ENCODE measurements at regions not wholly inside any gene's neighbourhood (a gene's known extent, or its start where the extent isn't known, plus 50 kb on each side); places are given as distances from the start of the nearest gene placed in this dataset.

DNA sequence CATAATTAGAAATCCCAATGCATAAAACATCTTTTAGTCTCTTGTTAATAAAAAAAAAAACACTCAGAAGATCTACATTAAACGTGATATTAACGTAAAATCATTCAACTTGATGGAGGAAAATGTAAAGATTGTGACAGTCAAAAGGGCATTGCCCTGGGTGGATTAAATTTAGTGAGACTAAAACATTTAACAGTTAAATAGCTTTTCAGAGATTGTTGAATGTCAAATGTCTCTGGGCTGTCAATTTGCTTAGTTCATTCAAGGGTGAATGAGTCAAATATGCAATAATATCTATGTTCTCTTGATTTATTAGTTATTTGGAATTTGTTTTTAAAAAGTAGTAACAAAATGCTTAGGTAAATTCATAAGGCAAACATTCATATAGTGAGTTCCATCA, 836.6 kb upstream of the PCDH10 start:
- no peaks in the 10 kb centered on the region for H3K9me3 ChIP-seq
- H3K27ac ChIP-seq, result no peak overlapping the region
- no peaks in the 10 kb centered on the region for H3K36me3 ChIP-seq
- intact Hi-C loops (cut with DNase I; ENCODE audit: low total_unique reads), result no loop called here
- 60 to 79% methylated on average over 2 of the region's 2 CpGs for WGBS, 2 donors (ENCODE audit: low coverage in 1 of 2)
- in situ Hi-C loops (cut with MboI; ENCODE audit: low pct_ligation_motif_present in 1 of 4, low pct_unique_long_range_greater_than_20kb in 1 of 4, low sequenced_read_pairs in 3 of 4), result no loop called here
- DNase-seq, result no peak
- H3K27me3 ChIP-seq, result no peaks in the 10 kb centered on the region
- no peaks in the 10 kb centered on the region for H3K4me1 ChIP-seq
- no peak for TF ChIP-seq EP300 (IDR thresholded peaks at IDR 0.05; ENCODE audit: low read depth)
- no peak for TF ChIP-seq POLR2A (IDR thresholded peaks at IDR 0.05)
- TF ChIP-seq POLR2AphosphoS5 (IDR thresholded peaks at IDR 0.05), result no peak
- TF ChIP-seq, protein P1, sequence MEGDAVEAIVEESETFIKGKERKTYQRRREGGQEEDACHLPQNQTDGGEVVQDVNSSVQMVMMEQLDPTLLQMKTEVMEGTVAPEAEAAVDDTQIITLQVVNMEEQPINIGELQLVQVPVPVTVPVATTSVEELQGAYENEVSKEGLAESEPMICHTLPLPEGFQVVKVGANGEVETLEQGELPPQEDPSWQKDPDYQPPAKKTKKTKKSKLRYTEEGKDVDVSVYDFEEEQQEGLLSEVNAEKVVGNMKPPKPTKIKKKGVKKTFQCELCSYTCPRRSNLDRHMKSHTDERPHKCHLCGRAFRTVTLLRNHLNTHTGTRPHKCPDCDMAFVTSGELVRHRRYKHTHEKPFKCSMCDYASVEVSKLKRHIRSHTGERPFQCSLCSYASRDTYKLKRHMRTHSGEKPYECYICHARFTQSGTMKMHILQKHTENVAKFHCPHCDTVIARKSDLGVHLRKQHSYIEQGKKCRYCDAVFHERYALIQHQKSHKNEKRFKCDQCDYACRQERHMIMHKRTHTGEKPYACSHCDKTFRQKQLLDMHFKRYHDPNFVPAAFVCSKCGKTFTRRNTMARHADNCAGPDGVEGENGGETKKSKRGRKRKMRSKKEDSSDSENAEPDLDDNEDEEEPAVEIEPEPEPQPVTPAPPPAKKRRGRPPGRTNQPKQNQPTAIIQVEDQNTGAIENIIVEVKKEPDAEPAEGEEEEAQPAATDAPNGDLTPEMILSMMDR (IDR thresholded peaks at IDR 0.05), result no peak
- H3K4me3 ChIP-seq, result no peak overlapping the region

DNA sequence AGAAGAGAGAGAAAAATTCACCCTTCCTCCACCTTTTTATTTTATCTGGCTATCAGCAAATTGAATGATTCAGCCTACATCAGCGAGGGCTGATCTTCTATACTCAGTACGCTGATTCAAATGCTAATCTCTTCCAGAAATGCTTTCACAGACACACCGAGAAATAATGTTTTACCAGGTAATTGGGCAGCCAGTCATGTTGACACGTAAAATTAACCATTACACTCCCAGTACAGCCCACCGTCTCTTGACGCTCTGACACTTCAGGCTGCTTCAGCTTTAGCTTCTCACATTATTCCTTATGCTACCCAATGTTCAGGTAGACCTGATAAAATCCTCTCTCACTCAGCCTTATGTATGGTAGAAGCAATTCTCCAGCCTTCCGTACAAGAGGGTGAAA, 835.2 kb upstream of the PCDH10 start:
- TF ChIP-seq POLR2A (IDR thresholded peaks at IDR 0.05) (no peak), POLR2AphosphoS5 (IDR thresholded peaks at IDR 0.05) (no peak), EP300 (IDR thresholded peaks at IDR 0.05; ENCODE audit: low read depth) (no peak)
- TF ChIP-seq, protein P1 (IDR thresholded peaks at IDR 0.05), result no peak
- Histone ChIP-seq H3K36me3 (no peaks in the 10 kb centered on the region), H3K4me1 (no peaks in the 10 kb centered on the region), H3K27ac (no peak overlapping the region), H3K9me3 (no peaks in the 10 kb centered on the region), H3K4me3 (no peak overlapping the region), H3K27me3 (no peaks in the 10 kb centered on the region)
- intact Hi-C loops (cut with DNase I; ENCODE audit: low total_unique reads), result no loop called here
- DNase-seq, result no peak
- in situ Hi-C loops (cut with MboI; ENCODE audit: low pct_ligation_motif_present in 1 of 4, low pct_unique_long_range_greater_than_20kb in 1 of 4, low sequenced_read_pairs in 3 of 4), result no loop called here
- 70 to 73% methylated on average over 6 to 7 of the region's 7 CpGs for WGBS, 2 donors (ENCODE audit: low coverage in 1 of 2)

DNA sequence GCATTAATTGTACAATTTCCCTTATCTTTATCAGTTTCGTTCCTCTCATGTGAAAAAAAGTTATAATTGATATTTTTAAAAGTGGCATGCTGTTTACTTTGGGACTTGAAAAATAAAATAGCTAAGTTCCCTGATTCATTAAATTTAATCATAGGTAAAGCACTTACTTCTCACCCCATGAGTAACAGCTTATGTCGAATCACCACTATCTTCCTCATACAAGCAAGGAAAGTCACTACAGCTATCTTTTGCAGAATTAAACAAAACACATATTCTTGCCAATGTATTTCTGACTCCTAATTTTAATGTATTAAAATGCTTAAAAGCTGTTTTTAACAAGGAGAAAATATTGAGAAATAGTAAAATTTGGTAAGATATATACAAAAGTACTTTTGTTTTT, 832.4 kb upstream of the PCDH10 start:
- 89% methylated on average over 2 of the region's 2 CpGs for WGBS, 2 donors (ENCODE audit: low coverage in 1 of 2)
- Histone ChIP-seq H3K27ac (no peak overlapping the region), H3K9me3 (no peaks in the 10 kb centered on the region), H3K4me1 (no peaks in the 10 kb centered on the region), H3K4me3 (no peak overlapping the region), H3K36me3 (no peaks in the 10 kb centered on the region), H3K27me3 (no peaks in the 10 kb centered on the region)
- no peak for DNase-seq
- TF ChIP-seq EP300 (IDR thresholded peaks at IDR 0.05; ENCODE audit: low read depth), result no peak
- TF ChIP-seq, protein P1 (IDR thresholded peaks at IDR 0.05), result no peak
- no peak for TF ChIP-seq POLR2A (IDR thresholded peaks at IDR 0.05)
- no peak for TF ChIP-seq POLR2AphosphoS5 (IDR thresholded peaks at IDR 0.05)
- in situ Hi-C loops (cut with MboI; ENCODE audit: low pct_ligation_motif_present in 1 of 4, low pct_unique_long_range_greater_than_20kb in 1 of 4, low sequenced_read_pairs in 3 of 4), result no loop called here
- intact Hi-C loops (cut with DNase I; ENCODE audit: low total_unique reads), result no loop called here

DNA sequence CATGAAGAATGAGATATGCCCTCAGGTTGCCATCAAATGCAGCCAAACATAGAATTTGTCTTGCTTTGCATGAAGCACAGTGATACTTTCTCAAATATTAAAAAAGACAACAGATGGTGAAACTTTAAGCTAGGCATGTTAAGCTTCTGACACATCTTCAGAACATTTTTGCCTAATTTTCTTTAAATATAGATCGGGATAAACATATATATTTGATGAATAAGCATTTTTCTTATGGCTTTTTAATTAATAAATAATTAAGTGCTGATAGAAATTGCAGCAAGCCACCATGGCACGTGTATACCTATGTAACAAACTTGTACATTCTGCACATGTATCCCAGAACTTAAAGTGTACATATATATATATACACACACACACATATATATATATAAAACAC, 831.2 kb upstream of the PCDH10 start:
- H3K36me3 ChIP-seq, result no peaks in the 10 kb centered on the region
- H3K4me3 ChIP-seq, result no peak overlapping the region
- no peak for TF ChIP-seq POLR2A (IDR thresholded peaks at IDR 0.05)
- TF ChIP-seq, protein P1 (IDR thresholded peaks at IDR 0.05), result no peak
- TF ChIP-seq POLR2AphosphoS5 (IDR thresholded peaks at IDR 0.05), result no peak
- no peak for TF ChIP-seq EP300 (IDR thresholded peaks at IDR 0.05; ENCODE audit: low read depth)
- H3K27me3 ChIP-seq, result no peaks in the 10 kb centered on the region
- no peak for DNase-seq
- H3K4me1 ChIP-seq, result no peaks in the 10 kb centered on the region
- in situ Hi-C loops (cut with MboI; ENCODE audit: low pct_ligation_motif_present in 1 of 4, low pct_unique_long_range_greater_than_20kb in 1 of 4, low sequenced_read_pairs in 3 of 4), result no loop called here
- no peaks in the 10 kb centered on the region for H3K9me3 ChIP-seq
- intact Hi-C loops (cut with DNase I; ENCODE audit: low total_unique reads), result no loop called here
- 46 to 68% methylated on average over 2 of the region's 2 CpGs for WGBS, 2 donors (ENCODE audit: low coverage in 1 of 2)
- H3K27ac ChIP-seq, result no peak overlapping the region
